Naive thymus-derived CD8-positive, alpha-beta T cell (primary cell): ENCODE measurements at regions not wholly inside any gene's neighbourhood (a gene's known extent, or its start where the extent isn't known, plus 50 kb on each side); places are given as distances from the start of the nearest gene placed in this dataset.
"Not testable (repeated sequence)": the region's sequence is repeated elsewhere in the genome, so short reads cannot be mapped to it uniquely, and the experiment has no call there.

ENCODE experiments used
- ATAC-seq, 2 donors: fragments of 150-1000 bp; cut with Tn5 transposase in 1 of 2; sonication (Bioruptor Pico), chemical (Tn5 transposase) in 1 of 2; 1 replicate in 1 of 2; 2 replicates in 1 of 2; pipeline ENCODE4 v1.10.0; 2021; ENCODE audit warnings: mild to moderate bottlenecking in 2 of 2, moderate library complexity in 2 of 2
- POLR2A ChIA-PET: fragments of 350-600 bp; sonication (Branson Sonifier 250); formaldehyde crosslinking; loops from one replicate; lab custom pipeline; 2021; ENCODE audit warnings: antibody characterized with exemption; lab: Charles Lee
- DNase-seq, 10 donors: peaks; one replicate each; pipeline versions ENCODE4 v3.0.0 to v3.0.0-alpha.2; 2020 to 2022
- H3K27ac Mint-ChIP-seq, 10 donors: one replicate each; pipeline ENCODE4 v1.8.0; 2020 to 2022; ENCODE audit warnings: mild to moderate bottlenecking in 10 of 10, mixed read lengths in 10 of 10, moderate library complexity in 4 of 10, inconsistent platforms in 1 of 10
- H3K27me3 Mint-ChIP-seq, 5 donors: one replicate each; pipeline ENCODE4 v1.8.0; 2021 to 2022; ENCODE audit warnings: mixed read lengths in 5 of 5
- H3K36me3 Mint-ChIP-seq, 3 donors: one replicate each; pipeline ENCODE4 v1.8.0; 2020 to 2022; ENCODE audit warnings: mixed read lengths in 3 of 3, mild to moderate bottlenecking in 2 of 3, inconsistent platforms in 1 of 3
- H3K4me1 Mint-ChIP-seq, 4 donors: one replicate each; pipeline ENCODE4 v1.8.0; 2021 to 2022; ENCODE audit warnings: mixed read lengths in 4 of 4
- H3K4me3 Mint-ChIP-seq, 10 donors: one replicate each; pipeline ENCODE4 v1.8.0; 2020 to 2022; ENCODE audit warnings: mild to moderate bottlenecking in 10 of 10, mixed read lengths in 10 of 10, moderate library complexity in 6 of 10, inconsistent platforms in 1 of 10
- H3K9me3 Mint-ChIP-seq, 9 donors: one replicate each; pipeline ENCODE4 v1.8.0; 2020 to 2022; ENCODE audit warnings: mixed read lengths in 9 of 9, mild to moderate bottlenecking in 3 of 9, inconsistent platforms in 1 of 9, moderate library complexity in 1 of 9

- POLR2A ChIA-PET: no interaction called here
- Mint-ChIP-seq H3K9me3 (no peaks in the 10 kb centered on the region), H3K36me3 (no peaks in the 10 kb centered on the region), H3K27ac (no peak overlapping the region), H3K4me3 (no peak overlapping the region), H3K4me1 (no peaks in the 10 kb centered on the region), H3K27me3 (peaks cover 0 to 9% (median 2%) of the 10 kb centered on the region in 5 donors)
- DNase-seq: no peak
- no peak for ATAC-seq
These were observed 196.3 kb upstream of the NFIA start for GRCh38 chr1:60886090-60886489.

- POLR2A ChIA-PET: no interaction called here
- H3K27ac Mint-ChIP-seq: no peak overlapping the region
- no peaks in the 10 kb centered on the region for H3K9me3 Mint-ChIP-seq
- no peaks in the 10 kb centered on the region for H3K36me3 Mint-ChIP-seq
- H3K4me3 Mint-ChIP-seq: no peak overlapping the region
- H3K27me3 Mint-ChIP-seq: peaks cover 0 to 11% (median 0%) of the 10 kb centered on the region in 5 donors
- ATAC-seq (no peak), DNase-seq (no peak)
- H3K4me1 Mint-ChIP-seq: no peaks in the 10 kb centered on the region
These were observed 202.2 kb upstream of the NFIA start for GRCh38 chr1:60880202-60880601.

GRCh38 chr1:60878323-60878722, 204.0 kb upstream of the NFIA start:
- Mint-ChIP-seq H3K9me3 (no peaks in the 10 kb centered on the region), H3K36me3 (no peaks in the 10 kb centered on the region), H3K4me3 (no peak overlapping the region), H3K4me1 (no peaks in the 10 kb centered on the region), H3K27me3 (peaks cover 0 to 11% (median 0%) of the 10 kb centered on the region in 5 donors), H3K27ac (no peak overlapping the region)
- DNase-seq (no peak), ATAC-seq (no peak)
- POLR2A ChIA-PET: no interaction called here

- Mint-ChIP-seq H3K4me3 (no peak overlapping the region), H3K9me3 (no peaks in the 10 kb centered on the region), H3K36me3 (no peaks in the 10 kb centered on the region), H3K27ac (no peak overlapping the region), H3K4me1 (no peaks in the 10 kb centered on the region), H3K27me3 (peaks cover 0 to 11% (median 0%) of the 10 kb centered on the region in 5 donors)
- ATAC-seq (no peak), DNase-seq (no peak)
- POLR2A ChIA-PET: no interaction called here
These were observed 205.0 kb upstream of the NFIA start for GRCh38 chr1:60877376-60877775.

DNA sequence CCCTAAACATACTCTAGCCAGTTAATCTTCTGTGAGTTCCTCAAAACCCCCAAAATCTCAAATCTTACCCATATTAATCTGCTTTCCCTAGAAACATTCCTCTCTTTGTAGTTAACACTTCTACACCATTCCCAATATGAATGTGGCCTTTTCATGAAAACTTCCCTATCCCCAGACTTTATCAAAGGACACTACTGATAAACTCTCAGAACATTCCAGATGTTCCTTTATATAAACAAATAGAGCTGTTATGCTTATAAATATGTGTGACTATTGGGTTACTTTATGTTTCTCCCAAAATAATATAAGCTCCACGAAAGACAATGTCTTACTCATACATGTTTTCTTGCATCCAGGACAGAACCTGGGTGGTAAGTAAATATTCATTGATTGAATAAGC, 205.4 kb upstream of the NFIA start:
- Mint-ChIP-seq H3K9me3 (no peaks in the 10 kb centered on the region), H3K27ac (no peak overlapping the region), H3K27me3 (peaks cover 0 to 11% (median 0%) of the 10 kb centered on the region in 5 donors), H3K4me3 (no peak overlapping the region), H3K4me1 (no peaks in the 10 kb centered on the region), H3K36me3 (no peaks in the 10 kb centered on the region)
- DNase-seq (no peak), ATAC-seq (no peak)
- POLR2A ChIA-PET: no interaction called here

DNA sequence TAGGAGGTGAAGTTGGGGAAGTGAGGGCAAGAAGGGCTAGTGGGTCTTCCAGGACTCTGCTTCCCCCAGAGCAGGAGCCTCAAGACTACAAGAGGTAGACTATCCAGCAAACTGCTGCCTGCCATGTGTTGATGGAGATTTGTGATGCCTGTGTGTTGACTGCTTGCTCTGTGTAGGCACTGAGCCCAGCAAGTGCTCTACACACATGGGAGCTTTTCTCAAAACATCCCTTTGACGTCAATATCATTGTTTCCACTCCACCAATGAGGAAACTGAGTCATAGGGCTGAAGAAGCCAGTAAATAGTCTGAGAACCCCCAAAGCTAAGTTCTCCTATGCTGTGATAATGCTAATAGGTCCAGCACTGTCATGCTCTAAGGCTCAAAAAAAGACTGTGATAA, 207.2 kb upstream of the NFIA start:
- Mint-ChIP-seq H3K27ac (no peak overlapping the region), H3K36me3 (no peaks in the 10 kb centered on the region), H3K27me3 (peaks cover 0 to 15% (median 0%) of the 10 kb centered on the region in 5 donors), H3K4me1 (no peaks in the 10 kb centered on the region), H3K9me3 (no peaks in the 10 kb centered on the region), H3K4me3 (no peak overlapping the region)
- POLR2A ChIA-PET: no interaction called here
- ATAC-seq (no peak), DNase-seq (no peak)

GRCh38 chr1:60874718-60875117, 207.6 kb upstream of the NFIA start:
- Mint-ChIP-seq H3K4me1 (no peaks in the 10 kb centered on the region), H3K4me3 (no peak overlapping the region), H3K36me3 (no peaks in the 10 kb centered on the region), H3K27ac (no peak overlapping the region), H3K9me3 (no peaks in the 10 kb centered on the region), H3K27me3 (peaks cover 0 to 16% (median 0%) of the 10 kb centered on the region in 5 donors)
- ATAC-seq (no peak), DNase-seq (no peak)
- POLR2A ChIA-PET: no interaction called here

DNA sequence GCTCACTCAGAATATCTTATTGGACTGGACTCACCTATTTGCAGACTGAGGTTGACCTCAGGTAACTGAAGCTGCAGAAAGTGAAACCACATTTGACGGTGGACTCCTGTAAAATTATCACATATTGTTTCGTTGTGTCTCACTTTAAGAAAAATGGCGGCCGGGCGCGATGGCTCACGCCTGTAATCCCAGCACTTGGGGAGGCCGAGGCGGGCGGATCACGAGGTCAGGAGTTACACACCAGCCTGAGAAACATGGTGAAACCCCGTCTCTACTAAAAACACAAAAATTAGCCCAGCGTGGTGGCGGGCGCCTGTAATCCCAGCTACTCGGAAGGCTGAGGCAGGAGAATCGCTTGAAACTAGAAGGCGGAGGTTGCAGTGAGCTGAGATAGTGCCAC, 209.0 kb upstream of the NFIA start:
- H3K36me3 Mint-ChIP-seq, H3K4me1 Mint-ChIP-seq, POLR2A ChIA-PET, ATAC-seq, H3K4me3 Mint-ChIP-seq, DNase-seq, H3K9me3 Mint-ChIP-seq: not testable (repeated sequence)
- H3K27ac Mint-ChIP-seq: peak overlapping the region in 1 of 10 donors; percentile 77
- peaks cover 0 to 16% (median 3%) of the 10 kb centered on the region in 5 donors for H3K27me3 Mint-ChIP-seq

DNA sequence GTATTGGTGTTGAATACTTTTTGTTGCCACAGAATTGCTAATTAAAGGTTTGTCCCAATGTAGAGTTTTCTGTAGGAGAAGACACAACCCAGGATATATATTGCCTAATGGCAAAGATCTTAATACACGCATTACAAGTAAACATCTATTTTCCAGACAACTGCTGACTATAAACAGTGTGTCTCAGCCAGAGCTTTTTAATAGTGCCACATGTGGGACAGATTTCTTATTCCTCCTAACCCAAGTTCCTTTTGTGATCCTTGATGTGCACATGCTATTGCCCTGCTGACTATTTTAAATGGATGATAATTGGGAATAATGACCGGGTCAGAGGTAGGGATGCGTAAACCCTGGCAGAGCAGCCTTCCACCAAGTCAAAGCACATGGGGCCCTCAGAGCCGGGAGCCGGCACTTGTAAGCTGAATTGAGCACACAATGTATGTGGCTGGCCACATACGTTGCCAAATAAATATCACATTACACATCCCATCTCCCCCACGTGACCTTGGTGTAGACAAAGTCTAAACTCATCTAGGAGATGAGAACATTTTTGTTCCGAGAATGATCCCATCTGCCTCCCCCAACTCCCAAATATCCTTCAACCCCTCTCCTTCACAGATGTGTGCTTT, 209.8 kb upstream of the NFIA start:
- no peak overlapping the region for H3K27ac Mint-ChIP-seq
- no peak overlapping the region for H3K4me3 Mint-ChIP-seq
- H3K36me3 Mint-ChIP-seq: no peaks in the 10 kb centered on the region
- DNase-seq (no peak), ATAC-seq (no peak)
- no peaks in the 10 kb centered on the region for H3K9me3 Mint-ChIP-seq
- H3K4me1 Mint-ChIP-seq: no peaks in the 10 kb centered on the region
- POLR2A ChIA-PET: no interaction called here
- peaks cover 0 to 12% (median 1%) of the 10 kb centered on the region in 5 donors for H3K27me3 Mint-ChIP-seq

DNA sequence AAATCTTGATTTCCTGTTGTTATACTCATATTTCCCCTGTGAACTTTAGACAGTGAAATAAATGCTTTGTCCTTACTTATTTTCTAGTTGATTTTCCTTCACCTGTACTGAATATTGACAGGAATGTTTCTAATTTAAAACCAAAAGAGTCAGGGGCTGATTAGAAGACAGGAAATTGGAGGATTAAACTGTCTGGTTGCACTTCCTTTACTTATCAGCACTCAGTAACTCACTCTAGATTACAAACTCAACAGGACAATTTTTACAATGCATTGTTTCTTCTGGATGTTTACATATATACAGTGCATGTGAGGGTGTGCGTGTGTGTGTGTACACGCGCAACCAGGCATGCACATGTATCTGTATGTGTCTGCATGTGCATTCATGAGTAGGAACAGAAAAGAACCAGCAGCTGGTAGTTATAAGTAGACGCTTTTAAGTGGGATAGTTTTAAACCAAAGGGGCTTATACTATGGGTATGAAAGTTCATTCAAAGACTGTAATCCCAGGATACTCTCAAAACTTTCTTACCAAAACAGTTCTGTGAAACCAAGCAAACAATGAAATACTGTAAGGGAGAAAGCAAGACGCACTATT, 212.0 kb upstream of the NFIA start:
- Mint-ChIP-seq H3K4me1 (no peaks in the 10 kb centered on the region), H3K4me3 (no peak overlapping the region), H3K36me3 (no peaks in the 10 kb centered on the region), H3K27ac (no peak overlapping the region), H3K27me3 (peaks cover 0 to 5% (median 3%) of the 10 kb centered on the region in 5 donors), H3K9me3 (no peaks in the 10 kb centered on the region)
- POLR2A ChIA-PET: no interaction called here
- ATAC-seq: no peak
- no peak for DNase-seq

DNA sequence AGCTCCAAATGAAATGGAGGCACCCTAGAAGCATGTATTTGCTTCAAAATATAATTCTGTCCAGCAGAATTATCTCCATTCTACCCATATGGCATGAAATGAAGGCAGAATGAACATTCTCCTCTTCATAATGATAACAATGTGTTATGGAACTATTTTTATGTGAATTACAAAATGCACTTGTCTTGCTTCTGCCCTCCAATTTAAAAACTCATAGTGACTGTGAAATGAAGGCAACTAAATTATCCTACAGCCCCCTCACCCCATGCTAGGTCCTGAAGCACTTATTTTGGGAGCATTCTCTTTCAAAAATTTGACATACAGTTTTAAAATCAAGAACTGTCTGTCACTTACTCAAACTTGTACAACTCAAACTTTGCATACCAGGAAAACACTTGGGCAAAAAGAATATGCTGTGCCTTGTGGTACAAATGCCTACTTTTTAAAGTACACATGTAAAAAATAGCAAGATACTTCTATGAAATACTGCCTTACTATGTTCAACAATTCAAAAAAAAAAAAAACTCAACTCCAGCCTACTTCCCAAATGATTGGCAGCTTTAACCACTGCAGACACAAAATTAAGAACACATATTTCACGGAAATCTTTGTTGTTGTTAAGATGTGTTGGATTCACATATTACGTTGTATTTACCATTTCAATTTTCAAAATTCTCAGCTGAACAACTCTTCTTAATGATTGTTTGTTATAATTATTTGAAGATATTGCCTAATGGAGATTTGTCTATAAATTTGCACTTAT, 213.3 kb upstream of the NFIA start:
- H3K4me1 Mint-ChIP-seq: no peaks in the 10 kb centered on the region
- H3K4me3 Mint-ChIP-seq: no peak overlapping the region
- no peaks in the 10 kb centered on the region for H3K9me3 Mint-ChIP-seq
- H3K36me3 Mint-ChIP-seq: no peaks in the 10 kb centered on the region
- H3K27me3 Mint-ChIP-seq: peaks cover 0 to 5% (median 3%) of the 10 kb centered on the region in 5 donors
- POLR2A ChIA-PET: no interaction called here
- DNase-seq (no peak), ATAC-seq (no peak)
- no peak overlapping the region for H3K27ac Mint-ChIP-seq

DNA sequence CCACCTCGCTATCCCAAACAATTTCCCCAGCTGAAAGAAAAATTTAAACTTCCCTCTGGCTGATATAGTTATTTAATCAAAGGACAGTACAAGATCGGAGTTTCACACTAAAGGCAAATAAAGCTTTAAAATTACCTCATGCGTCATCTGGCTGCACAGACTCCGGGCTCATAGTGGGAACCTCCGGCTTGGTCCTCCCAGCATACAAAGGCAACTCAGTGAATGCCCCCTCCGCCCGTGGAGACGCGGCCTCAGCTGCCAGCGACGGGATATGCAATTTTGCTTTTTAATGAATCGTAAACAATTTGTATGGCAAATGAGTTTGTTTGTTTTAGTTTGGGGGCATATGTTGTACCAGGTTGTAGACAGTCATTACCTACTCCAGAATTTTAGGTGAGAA, 214.6 kb upstream of the NFIA start:
- ATAC-seq (no peak), DNase-seq (no peak)
- no peaks in the 10 kb centered on the region for H3K4me1 Mint-ChIP-seq
- no peaks in the 10 kb centered on the region for H3K9me3 Mint-ChIP-seq
- H3K36me3 Mint-ChIP-seq: no peaks in the 10 kb centered on the region
- POLR2A ChIA-PET: no interaction called here
- no peak overlapping the region for H3K27ac Mint-ChIP-seq
- peaks cover 3 to 9% (median 5%) of the 10 kb centered on the region in 5 donors for H3K27me3 Mint-ChIP-seq
- H3K4me3 Mint-ChIP-seq: no peak overlapping the region

DNA sequence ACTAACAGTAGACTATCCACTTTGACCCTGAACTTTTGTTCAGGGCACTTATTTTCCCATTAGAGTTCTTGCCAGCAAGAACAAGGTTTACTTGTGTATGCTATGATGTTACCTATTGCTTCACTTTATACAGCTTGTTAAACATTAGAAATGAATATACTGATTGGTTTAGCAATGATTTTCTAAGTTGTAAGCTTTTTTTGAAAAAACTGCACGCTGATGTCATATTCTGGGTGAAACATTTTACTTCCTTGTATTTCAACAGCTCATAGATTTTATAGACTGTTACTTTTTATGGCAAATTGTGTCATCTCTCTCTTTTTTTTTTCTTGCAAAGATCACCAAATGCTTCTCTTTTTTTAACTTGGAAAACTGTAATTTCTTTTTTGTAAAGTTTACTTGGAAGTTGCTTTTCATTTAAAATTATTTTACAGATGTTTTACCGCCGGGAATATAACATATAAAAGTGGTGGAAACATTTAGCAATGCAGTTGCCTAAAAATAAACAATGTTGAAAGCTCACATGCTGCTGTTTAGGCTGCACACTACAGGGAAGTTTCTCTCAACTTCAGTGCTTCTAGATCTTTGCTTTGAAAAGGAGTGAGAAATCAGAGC, 215.3 kb upstream of the NFIA start:
- Mint-ChIP-seq H3K27ac (no peak overlapping the region), H3K36me3 (no peaks in the 10 kb centered on the region), H3K4me1 (no peaks in the 10 kb centered on the region), H3K27me3 (peaks cover 3 to 9% (median 5%) of the 10 kb centered on the region in 5 donors), H3K4me3 (no peak overlapping the region), H3K9me3 (no peaks in the 10 kb centered on the region)
- DNase-seq (no peak), ATAC-seq (no peak)
- POLR2A ChIA-PET: no interaction called here
